Fibroblast of skin of right quadriceps (primary cell): ENCODE measurements at regions not wholly inside any gene's neighbourhood (a gene's known extent, or its start where the extent isn't known, plus 50 kb on each side); places are given as distances from the start of the nearest gene placed in this dataset.
A peak's percentile ranks its signal among the peaks of the same experiment; 100 is the strongest.
"Not testable (repeated sequence)": the region's sequence is repeated elsewhere in the genome, so short reads cannot be mapped to it uniquely, and the experiment has no call there.

Experiments
- DNase-seq: peaks from one replicate; pipeline ENCODE4 v3.0.0-alpha.2; 2013

DNA sequence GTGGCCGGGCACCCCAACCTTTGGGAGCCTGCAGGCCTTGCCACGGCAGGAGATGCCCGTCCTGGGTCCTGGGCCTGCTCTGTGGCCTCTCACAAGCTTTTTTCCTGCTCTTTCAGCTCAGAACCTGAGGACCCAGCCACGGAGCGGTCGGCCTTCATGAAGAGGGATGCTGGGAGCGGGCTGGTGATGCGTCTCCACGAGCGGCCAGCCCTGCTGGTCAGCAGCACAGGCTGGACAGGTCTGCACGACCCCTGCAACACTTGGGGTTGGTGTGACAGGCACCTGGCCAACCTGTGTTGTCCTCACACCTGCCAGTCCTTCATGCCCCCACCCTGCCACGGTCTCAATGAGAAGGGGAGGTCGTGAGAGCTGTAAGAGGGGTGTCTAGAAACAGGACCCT, 170.0 kb downstream of the ADRA2C start:
- no peak for DNase-seq

DNA sequence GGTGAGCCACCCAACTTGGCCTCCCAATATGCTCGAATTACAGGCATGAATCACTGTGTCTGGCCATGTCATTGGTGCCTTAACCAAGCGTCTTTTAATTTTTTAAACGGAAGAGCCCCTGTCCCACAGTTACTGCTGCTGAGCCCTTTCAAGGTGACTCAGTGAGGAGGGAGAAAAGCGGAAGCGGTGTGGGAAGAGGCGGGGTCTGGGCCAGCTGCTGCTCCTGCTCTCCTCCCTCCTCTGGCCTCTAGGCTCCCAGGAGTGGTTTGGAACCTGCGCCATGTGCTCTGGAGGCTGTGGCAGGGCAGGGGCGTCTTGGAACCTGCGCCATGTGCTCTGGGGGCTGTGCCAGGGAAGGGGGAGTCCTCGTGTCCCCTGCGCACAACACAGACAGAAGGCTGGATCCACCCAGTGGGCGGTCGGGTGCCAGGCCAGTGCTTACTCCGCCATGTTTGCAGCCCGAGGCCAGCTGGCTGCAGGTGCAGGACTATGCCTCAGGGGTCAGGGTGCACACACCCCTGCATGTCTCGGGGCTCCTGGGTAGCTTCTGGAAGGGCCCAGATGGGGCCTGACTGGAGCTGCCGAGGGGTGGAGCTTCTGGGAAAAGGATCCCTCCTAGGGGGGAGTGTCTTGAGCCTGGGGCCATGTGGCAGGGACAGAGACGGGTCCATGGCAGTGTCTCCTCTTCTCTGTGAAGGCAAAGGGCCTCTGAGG, 171.8 kb downstream of the ADRA2C start:
- DNase-seq, result not testable (repeated sequence)

DNA sequence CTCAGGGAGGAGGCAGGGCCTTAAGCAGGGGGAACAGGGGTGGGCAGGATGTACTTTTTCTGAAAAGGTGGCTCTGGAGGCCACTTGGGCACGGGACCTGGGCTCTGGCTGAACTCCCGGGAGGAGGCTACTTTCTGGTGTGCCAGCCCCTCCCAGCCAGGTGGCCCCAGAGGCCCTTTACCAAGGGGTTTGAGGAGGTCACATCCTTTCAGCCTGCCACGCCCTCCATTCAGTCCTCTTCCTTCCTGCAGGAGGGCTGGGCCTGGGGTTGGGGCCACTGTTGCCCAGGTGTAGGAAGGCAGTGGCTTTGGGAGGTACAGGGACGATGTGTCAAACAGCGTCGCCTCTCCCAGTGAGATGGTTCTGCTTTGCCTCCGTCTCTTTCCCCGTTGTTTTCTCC, 172.5 kb downstream of the ADRA2C start:
- not testable (repeated sequence) for DNase-seq

DNA sequence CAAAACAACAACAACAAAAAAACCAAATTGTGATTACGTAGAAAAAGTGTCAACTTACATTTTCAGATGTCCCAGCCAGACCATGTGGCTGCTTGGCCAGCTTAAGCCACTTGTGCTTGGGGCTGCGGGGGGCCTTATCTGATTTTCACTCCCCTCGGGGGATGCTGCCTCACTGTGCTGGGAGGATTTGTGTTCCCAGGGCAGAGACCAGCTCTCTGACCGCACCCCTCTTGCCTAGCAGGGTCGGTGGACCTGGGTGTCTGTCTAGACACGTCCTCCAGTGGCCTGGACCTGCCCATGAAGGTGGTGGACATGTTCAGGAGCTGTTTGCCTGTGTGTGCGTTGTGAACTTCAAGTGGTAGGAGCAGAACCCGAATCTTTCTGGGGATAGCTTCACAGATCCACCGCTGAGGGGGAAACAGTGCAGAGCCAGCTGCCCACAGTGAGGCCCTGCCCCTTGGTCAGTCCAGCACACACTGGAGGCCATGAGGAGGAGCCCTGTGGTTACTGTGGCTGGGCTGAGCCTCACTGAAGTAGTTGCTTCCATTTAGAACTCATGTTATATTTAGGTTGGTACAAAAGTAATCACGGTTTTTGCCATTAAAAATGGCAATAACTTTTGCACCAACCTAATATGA, 173.9 kb downstream of the ADRA2C start:
- not testable (repeated sequence) for DNase-seq

DNA sequence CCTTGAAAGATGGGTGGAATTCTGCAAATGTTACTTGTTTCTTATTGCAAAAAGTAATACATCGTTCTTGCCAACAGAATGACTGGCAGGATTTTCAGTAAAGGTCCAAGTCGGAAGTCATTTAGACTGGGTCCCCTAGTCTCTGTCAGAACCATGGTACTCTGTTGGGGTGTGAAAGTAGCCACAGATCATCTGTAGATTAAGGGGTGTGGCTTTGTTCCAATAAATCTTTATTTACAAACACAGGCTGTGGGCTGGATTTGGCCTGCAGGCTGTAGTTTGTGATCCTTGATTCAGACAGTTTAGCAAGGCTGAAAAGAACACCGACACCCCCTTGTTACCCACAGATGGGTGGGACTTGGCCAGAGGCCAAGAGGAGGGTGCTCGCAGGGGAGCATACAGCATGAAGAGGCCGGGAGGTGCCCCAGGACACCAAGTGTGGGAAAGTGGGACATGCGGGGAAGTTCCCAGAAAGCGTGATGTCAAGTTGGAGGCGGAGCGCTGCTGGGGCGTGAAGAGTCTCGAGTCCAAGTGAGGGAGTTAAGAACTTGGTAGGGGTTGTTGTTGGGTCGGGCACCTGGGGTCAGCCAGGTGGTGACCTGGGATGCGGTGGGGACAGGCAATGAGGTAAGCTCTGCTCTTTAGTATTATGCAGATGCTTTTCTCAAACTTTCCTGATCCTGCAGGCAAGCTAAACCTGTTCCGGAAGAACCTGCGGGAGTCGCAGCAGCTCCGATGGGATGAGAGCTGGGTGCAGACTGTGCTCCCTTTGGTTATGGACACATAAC, 175.7 kb downstream of the ADRA2C start:
- not testable (repeated sequence) for DNase-seq

DNA sequence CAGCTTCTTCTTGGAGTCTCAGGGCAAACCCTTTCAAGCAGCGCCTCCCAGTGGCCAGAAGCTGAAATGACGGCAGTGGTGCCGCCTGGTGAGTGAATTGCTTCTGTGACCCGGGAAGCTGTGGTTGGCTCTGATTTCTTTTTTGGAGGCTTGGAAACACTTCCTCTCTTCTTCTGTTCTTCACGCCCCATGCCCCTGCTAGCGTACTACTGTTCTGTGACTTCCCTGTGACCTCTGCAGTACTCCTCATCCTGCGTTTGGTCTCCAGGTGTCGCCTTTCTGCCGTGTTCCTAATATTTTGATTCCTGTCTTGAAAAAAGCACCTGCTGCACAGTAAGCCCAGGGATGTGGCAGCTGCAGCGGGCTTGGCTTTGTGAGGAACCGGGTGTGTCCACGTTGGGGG, 176.4 kb downstream of the ADRA2C start:
- peak; percentile 36 for DNase-seq

DNA sequence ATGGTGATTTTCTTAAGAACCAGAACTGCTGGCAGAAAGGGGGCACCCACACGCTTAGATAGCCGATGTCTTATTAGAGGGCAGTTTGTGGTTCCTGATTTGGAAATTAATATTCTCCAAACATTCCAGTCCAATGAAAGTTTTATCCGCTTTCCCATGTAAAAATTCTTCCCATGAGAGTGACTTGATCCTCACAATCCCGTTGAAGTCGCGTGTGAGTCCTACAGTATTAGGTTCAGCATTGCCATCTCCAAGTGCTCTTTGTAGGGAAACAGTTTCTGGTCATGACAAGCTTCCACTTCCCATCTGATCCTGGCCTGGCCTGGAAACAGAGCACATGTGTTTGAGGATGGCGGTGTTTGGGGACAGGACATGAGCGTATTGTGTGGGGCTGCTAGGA, 176.9 kb downstream of the ADRA2C start:
- DNase-seq, result not testable (repeated sequence)

DNA sequence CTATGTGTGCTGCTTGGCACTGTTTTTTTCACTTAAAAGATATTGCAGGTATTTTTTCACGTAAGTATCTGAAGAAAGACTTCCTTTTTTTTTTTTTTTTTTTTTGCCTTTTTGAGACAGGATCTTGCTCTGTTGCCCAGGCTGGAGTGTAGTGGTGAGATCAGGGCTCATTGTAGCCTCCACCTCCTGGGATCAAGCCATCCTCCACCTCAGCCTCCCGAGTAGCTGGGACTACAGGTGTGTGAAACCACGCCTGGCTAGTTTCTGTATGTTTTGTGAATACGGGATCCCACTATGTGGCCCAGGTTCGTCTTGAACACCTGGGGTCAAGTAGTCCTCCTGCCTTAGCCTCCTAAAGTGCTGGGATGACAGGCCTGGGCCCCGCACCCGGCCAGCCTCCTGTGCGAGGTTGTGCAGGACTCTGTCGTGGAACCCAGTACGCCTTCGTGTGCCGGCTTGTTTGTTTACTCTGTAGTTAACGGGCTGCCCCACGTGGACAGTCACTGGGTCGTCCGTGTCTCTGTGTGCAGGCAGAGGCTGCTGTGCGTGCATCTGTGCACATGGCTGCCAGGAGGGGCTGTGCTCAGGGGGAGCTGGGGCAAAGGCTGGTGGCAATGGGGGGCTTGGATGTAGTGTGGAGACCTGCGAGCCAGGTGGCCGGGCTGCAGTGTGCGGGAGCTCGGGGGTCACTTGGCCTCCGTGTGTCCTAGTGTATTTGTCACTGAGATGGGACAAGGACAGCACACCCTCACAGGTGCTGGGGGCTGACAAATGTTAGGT, 179.5 kb downstream of the ADRA2C start:
- DNase-seq, result no peak

DNA sequence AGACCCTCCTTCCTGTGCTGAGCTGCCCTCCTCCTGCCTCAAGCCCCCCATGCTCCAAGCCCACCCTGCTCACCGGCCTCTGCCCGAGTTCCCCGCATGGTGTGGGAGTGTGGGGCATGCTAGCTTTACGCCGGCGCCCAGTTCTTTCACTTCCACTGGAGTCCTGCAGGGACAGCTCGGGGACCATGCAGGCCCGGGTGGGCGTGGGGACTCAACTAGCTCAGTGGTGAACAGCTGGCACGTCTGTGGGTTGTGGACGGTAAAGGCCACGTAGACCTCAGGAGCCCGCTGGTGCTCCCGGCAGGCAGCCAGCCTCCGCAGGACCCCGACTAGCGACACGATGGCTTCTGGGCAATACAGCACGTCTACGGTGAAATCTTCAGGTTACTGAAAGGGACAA, 180.4 kb downstream of the ADRA2C start:
- not testable (repeated sequence) for DNase-seq

DNA sequence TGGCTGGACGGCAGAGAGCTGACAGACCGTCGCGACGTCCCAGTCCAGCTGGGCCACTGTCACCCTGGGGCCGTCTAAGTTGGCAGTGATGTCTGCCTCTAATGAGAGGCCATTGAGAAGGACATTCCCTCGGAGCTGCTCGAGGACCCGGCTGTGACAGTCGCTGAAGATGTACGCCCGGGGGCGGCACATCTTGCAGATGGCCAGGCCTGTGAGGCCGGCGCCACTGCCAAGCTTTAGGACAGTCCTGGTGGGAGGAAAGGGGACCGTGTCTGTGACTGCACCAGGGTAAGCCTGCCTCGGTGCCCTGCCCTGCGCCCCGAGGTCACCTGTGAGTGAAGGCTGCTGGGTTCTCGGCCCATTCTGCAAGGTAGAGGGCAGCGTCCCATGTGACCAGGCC, 181.6 kb downstream of the ADRA2C start:
- not testable (repeated sequence) for DNase-seq

DNA sequence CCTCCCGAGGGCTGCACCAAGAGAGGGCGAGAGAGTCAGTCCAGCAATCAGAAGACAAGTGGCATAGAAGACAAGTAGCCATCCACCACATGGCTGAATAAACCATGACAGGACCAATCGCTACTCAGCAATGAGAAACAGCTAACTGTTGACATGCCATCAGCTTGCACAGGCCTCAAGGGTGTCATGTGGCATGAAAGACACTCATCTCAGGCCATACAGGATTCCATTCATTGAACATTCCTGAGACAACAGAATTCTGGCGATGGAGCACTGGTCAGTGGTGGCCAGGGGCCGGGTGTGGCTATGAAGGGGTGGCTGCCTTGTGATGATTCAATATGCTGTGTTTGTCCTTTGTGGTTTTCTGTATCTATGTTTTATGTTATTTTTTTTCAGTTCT, 182.0 kb downstream of the ADRA2C start:
- DNase-seq, result not testable (repeated sequence)

DNA sequence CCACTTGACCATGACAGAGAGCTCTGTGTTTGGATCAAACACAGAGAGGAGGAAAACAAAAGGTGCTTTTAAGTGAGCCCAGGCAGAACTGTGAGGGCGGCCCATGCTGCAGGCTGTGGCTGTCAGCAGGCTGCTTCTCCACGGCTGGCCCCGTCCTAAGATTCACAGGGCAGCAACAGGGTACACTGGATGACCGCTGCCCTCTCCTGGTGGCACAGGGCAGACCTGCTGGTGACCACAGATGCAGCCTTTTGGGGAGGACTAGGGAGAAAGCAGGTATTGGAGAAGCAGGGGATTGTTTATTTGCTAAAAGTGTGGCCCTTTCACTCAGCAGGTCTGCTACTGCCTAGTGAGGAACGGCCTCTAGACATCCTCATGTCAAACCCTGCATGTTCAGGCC, 183.7 kb downstream of the ADRA2C start:
- peak; percentile 27 for DNase-seq

DNA sequence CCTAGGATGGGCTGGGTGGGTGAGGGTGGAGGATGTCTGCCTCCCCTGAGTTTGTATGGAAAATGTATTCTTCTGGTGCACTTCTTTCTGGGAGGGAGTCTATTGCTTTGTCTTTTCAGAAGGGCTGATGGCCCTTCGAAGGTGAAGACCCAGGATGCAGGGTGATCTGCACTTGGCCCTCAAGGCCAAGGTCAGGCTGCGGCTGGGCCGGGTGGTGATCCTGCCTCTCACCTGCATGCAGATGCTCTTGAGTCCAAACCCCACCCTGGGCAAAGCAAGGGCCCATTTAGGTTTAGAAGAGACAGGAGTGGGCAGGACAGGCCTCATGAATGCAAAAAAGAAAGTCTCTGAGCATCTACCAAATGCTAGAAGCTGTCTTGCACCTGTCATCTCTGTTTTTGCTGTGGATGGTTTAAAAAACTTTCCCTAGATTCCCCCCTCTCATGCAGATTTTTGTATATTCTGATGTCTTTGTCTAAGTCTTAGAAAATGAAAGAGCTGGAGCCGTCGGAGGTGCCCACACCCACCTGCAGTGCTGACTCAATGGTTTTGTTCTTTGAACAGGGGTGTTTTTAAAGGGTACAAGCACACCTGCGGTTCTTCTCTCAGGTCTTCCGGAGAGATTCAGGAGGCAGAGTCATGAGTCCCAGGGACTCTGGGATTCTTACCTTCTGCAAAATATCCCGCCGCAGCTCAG, 186.4 kb downstream of the ADRA2C start:
- not testable (repeated sequence) for DNase-seq

DNA sequence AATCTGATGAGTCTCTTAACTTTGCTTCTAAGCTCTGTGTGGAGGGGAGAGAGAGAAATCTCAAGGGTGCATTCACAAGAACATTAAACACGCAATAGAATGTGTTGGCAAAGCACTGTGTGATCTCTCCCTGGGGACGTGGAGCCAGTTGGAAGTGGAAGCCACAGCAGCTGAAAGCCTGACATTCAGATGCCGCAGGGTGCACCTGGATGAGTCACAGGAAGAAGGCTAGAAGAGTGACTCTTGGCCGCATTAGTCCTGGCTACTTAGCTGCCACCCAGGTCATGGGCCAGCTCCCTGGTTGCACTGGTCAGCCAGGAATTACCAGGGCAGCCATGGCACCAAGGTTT, 186.9 kb downstream of the ADRA2C start:
- DNase-seq, result peak; percentile 36

DNA sequence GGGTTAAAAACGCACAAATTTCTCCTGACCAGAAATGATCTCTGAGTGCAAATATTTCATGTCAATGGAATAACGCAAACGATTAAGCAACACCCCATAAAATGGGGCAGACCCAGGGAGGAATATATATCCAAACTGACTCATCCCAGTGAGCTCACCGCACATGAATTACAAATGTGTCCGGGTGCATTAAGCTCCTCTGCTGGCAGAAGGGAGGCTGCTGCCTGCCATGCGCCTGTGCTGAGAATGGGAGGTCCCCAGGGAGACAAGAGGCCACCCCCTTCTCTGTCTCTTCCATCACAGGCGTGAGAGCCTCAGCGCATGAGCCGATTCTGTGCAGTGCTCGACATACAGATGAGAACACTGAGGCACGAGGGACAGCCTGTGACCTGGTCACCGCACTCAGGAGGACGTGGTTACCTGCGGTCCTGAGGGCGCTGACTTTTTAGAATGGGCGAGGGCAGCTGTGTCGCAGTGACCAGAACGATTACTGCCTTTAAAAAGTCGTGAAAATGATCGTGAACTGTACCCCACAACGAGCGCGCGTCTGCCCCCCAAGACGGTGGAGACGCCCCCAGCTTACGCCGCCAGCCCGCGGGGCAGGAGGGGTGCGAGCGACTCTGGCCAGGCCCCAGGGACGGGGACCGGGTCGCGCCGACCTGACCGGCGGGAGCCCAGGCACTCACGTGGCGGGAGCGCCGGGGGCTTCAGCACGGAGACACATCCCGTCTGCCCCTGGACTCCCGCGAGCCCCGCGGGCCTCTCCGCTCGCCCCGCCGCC, 188.5 kb downstream of the ADRA2C start:
- peak; percentile 99 for DNase-seq

DNA sequence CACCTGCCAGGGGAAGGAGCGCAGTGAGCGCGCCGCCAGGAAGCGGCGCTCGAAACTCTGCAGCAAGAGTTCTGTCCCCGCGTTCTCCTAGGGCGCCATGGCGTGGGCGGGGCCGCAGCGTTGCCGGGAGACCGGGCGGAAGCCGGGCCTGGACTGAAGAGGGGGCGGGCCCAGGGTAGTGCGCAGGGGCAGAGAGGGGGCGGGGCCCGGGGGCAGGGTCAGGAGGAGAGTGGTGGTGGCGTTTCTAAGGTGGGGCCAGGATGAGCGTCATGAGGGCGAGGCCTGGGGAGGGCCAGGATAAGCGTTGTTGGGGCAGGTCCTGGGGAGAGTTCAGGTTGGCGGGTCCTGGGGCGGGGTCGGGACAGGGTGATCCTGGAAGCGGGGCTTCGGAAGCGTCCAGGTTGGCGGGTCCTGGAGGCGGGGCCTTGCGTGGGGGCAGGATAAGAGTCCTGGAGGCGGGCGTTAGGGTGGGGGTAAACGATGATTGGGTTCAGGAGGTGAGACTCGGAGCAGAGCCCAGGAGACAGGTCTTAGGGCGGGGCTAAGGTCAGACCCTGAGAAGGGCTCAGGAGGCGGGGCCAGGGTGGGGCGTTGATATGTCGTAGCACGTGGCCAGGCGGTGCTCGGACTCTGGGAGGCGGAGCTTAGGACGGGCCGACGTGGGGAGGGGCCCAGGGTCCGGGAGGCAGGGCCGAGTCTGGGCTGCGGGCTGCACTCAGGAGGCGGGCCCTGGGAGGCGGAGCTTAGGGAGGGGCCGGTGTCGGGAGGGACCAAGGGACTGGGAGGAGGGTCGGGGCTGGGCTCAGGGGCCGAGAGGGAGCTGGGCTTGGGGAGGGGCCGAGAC, 189.4 kb downstream of the ADRA2C start:
- DNase-seq, result peak; percentile 99

DNA sequence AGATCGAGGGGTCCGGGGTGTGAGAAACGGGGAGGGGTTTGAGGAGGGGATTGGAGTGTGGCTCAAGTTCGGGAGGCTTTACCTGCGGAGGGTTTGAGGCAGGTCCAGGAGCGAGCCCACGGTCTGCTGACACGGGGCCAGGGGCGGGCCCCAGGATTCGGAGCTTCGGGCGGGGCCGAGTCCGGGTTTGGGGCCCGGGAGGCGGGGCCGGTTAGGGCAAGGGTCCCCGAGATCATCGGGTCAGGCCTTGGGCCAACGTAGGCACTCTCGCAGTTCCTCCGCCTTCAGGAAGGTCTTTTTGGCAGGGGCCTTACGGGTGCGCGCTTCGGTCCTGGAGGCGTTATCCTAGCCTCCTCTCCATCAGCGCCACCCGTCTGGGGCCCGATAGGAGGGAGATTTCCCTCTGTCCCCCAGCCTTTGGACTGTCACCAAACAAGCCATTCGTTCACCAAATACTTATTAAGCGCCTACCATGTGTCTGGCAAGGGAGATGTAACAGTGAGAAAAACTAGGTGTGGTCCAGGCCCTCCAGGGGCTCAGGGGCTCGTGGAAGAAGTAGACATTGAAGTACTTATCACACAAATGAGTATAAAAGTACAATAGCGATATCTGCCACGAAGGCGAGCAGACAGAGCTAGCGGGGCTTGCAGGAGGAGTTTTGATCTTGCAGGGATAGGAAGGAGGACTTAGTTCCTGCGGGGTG, 190.1 kb downstream of the ADRA2C start:
- not testable (repeated sequence) for DNase-seq

DNA sequence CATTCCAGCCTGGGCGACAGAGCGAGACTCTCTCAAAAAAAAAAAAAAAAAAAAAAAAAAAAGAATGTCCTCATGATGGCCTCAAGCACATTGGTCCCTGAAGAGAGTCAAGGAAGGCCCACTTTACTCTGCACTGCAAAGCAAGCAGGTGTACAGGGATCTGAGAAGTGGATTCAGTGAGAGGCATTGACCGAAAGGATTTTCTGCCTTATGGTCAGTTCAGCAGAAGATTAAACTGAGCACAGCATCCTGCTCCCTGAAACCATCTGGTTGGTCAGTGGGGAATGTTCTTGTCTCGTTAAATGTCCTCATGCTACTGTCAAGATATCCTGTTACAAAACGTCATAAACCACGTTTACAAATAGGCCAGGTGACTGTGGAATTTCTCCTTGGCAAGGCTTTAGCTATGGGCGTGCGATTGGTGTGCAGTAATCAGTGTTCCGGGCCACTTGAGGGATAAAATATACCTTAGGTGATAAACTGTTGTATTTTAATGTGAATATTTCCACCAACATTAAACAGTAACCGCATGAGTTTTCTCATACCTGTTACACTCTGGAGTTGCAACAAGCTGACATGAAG, 195.0 kb downstream of the ADRA2C start:
- not testable (repeated sequence) for DNase-seq

DNA sequence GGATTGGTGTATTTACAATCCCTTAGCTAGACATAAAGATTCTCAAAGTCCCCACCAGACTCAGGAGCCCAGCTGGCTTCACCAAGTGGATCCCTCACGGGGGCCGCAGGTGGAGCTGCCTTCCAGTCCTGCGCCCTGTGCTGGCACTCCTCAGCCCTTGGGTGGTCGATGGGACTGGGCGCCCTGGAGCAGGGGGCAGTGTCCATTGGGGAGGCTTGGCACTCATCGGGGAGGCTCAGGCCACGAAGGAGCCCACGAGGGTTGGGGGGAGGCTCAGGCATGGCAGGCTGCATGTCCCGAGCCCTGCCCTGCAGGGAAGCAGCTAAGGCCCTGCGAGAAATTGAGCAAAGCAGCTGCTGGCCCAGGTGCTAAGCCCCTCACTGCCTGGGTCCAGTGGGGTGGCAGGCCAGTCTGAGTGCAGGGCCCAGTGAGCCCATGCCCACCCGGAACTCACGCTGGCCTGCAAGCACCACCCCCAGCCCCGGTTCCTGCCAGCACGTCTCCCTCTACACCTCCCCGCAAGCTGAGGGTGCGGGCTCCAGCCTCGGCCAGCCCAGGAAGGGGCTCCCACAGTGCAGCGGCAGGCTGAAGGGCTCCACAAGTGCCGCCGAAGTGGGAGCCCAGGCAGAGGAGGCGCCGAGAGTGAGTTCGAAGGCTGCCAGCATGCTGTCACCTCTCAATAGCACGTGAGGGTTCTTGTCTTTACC, 198.5 kb downstream of the ADRA2C start:
- DNase-seq, result not testable (repeated sequence)
